Upper lobe of left lung (tissue), 6 donors: ENCODE measurements at regions not wholly inside any gene's neighbourhood (a gene's known extent, or its start where the extent isn't known, plus 50 kb on each side); places are given as distances from the start of the nearest gene placed in this dataset.

Experiments
- ATAC-seq, 2 donors: fragments of 200-7000 bp; cut with Tn5 transposase; one replicate each; pipeline ENCODE4 v1.9.1; 2022; ENCODE audit warnings: mild to moderate bottlenecking in 2 of 2, moderate library complexity in 2 of 2; ENCODE audit not compliant: low FRiP score in 2 of 2
- DNase-seq, 2 donors: peaks; one replicate each; pipeline ENCODE4 v3.0.0-alpha.2; 2019 to 2020
- H3K27ac ChIP-seq, 4 donors: fragments of 200-600 bp; sonication (generic); one replicate each; pipeline ENCODE4 v1.5.1; 2016 to 2019
- H3K27me3 ChIP-seq, 4 donors: fragments of 200-600 bp; sonication (generic); one replicate each; pipeline ENCODE4 v1.5.1; 2017 to 2019
- H3K36me3 ChIP-seq, 4 donors: fragments of 200-600 bp; sonication (generic); one replicate each; pipeline ENCODE4 v1.5.1; 2016 to 2019
- H3K4me1 ChIP-seq, 4 donors: fragments of 200-600 bp; sonication (generic); one replicate each; pipeline ENCODE4 v1.5.1; 2018 to 2019
- H3K4me3 ChIP-seq, 4 donors: fragments of 200-600 bp; sonication (generic); one replicate each; pipeline ENCODE4 v1.5.1; 2017 to 2019; ENCODE audit warnings: mild to moderate bottlenecking in 2 of 4, moderate library complexity in 1 of 4
- H3K9me3 ChIP-seq, 4 donors: fragments of 200-600 bp; sonication (generic); one replicate each; pipeline ENCODE4 v1.5.1; 2018 to 2019
- EP300 ChIP-seq, 4 donors: sonication (generic); formaldehyde crosslinking; IDR thresholded peaks; one replicate each; pipeline ENCODE4 v1.5.1; 2017; ENCODE audit warnings: antibody characterized with exemption in 4 of 4, control low read depth in 2 of 4
- POLR2A ChIP-seq, 4 donors: fragments of 450-650 bp; IDR thresholded peaks; one replicate each; pipeline ENCODE4 v1.5.1; 2016 to 2017; ENCODE audit warnings: antibody characterized with exemption in 4 of 4, mild to moderate bottlenecking in 2 of 4
- POLR2AphosphoS5 ChIP-seq, 2 donors: sonication (generic); formaldehyde crosslinking; IDR thresholded peaks; one replicate each; pipeline ENCODE4 v1.5.1; 2017; ENCODE audit warnings: antibody characterized with exemption in 2 of 2
- WGBS, 2 donors: methylation state at CpG; one replicate each; pipeline ENCODE4 v1.1.5; 2017 to 2018; 5-methylcytosine and 5-hydroxymethylcytosine counted together
- TF ChIP-seq, protein P1 (sequence below), 6 experiments: fragments of 450-650 bp in 4 of 6; fragments of 200-600 bp in 2 of 6; sonication (generic) in 2 of 6; IDR thresholded peaks; one replicate each; pipeline ENCODE4 v1.5.1; 2016 to 2019; ENCODE audit warnings: antibody characterized with exemption in 6 of 6
- donor health status: DM: no; HTN: no; CAD: no; lungs with moderate emphysema.
- donor health status: DM: no; HTN: yes; CAD: no; lungs with severe emphysema.

DNA sequence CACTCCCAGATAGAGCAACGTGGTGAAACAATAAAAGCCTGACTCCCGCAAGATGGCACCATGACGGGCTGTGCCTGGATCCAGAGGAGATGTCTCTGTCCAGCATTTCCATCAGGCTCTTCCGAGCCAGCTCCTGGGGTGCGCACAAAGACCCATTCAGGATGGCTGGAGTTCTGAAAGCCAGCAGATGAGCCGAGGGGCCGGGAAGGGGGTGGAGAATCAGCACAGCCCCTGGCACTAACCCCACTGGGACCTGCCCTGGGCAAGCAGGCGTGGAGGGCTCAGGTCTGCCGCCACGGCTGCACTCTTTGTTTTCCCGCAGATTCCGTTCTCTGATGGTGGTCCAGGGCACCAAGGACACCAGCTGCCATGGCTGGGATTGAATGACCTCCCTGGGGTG is 97.2 kb upstream of the BLID start:
- H3K27me3 ChIP-seq: no peaks in the 10 kb centered on the region
- H3K36me3 ChIP-seq: no peaks in the 10 kb centered on the region
- H3K4me1 ChIP-seq: peaks cover 0 to 27% (median 14%) of the 10 kb centered on the region in 4 donors
- TF ChIP-seq, protein P1, sequence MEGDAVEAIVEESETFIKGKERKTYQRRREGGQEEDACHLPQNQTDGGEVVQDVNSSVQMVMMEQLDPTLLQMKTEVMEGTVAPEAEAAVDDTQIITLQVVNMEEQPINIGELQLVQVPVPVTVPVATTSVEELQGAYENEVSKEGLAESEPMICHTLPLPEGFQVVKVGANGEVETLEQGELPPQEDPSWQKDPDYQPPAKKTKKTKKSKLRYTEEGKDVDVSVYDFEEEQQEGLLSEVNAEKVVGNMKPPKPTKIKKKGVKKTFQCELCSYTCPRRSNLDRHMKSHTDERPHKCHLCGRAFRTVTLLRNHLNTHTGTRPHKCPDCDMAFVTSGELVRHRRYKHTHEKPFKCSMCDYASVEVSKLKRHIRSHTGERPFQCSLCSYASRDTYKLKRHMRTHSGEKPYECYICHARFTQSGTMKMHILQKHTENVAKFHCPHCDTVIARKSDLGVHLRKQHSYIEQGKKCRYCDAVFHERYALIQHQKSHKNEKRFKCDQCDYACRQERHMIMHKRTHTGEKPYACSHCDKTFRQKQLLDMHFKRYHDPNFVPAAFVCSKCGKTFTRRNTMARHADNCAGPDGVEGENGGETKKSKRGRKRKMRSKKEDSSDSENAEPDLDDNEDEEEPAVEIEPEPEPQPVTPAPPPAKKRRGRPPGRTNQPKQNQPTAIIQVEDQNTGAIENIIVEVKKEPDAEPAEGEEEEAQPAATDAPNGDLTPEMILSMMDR (IDR thresholded peaks at IDR 0.05): no peak
- no peak for TF ChIP-seq EP300 (IDR thresholded peaks at IDR 0.05)
- no peak for TF ChIP-seq POLR2AphosphoS5 (IDR thresholded peaks at IDR 0.05)
- TF ChIP-seq POLR2A (IDR thresholded peaks at IDR 0.05): no peak
- H3K4me3 ChIP-seq: no peak overlapping the region
- peak in 1 of 2 donors; percentile 38 for DNase-seq
- H3K27ac ChIP-seq: no peak overlapping the region
- H3K9me3 ChIP-seq: no peaks in the 10 kb centered on the region
- no peak for ATAC-seq
- 88 to 91% methylated on average over 5 to 12 of the region's 12 CpGs for WGBS, 2 donors

DNA sequence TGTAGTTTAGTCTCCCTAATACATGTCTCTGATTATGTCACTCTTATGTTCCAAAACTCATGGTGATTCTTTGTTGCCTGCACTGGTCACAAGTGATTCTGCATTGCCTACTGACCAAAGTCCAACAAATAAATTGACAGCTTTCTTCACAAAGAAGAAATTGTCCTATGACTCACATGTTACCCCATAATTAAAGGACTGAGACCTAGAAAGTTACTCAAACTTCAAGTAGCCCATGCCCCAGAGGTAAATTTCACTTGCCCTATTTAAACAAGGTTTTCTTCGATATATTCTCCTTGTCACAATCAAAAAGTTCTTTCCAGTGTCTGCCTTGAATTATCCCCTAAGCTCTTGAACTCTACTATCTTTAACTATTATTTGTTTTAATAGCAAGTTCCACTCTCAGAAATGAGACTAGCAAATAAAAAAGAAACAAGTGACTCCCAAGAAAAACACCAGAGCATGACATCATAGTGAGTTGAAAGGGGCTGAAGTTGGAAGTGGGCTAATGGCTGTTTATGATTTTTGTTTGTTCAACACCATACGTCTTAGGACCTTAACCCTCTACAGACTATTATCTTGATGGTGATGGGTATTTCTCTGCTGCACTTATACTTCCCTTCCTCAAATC is 94.5 kb upstream of the BLID start:
- H3K9me3 ChIP-seq: no peaks in the 10 kb centered on the region
- no peaks in the 10 kb centered on the region for H3K27me3 ChIP-seq
- H3K36me3 ChIP-seq: no peaks in the 10 kb centered on the region
- peaks cover 0 to 37% (median 22%) of the 10 kb centered on the region in 4 donors for H3K4me1 ChIP-seq
- ATAC-seq: peak in 1 of 2 donors; percentile 19
- TF ChIP-seq POLR2A (IDR thresholded peaks at IDR 0.05) (no peak), POLR2AphosphoS5 (IDR thresholded peaks at IDR 0.05) (no peak), EP300 (IDR thresholded peaks at IDR 0.05) (no peak)
- H3K27ac ChIP-seq: no peak overlapping the region
- WGBS, 2 donors: 58 to 67% methylated on average over 2 of the region's 2 CpGs
- H3K4me3 ChIP-seq: no peak overlapping the region
- DNase-seq: no peak

DNA sequence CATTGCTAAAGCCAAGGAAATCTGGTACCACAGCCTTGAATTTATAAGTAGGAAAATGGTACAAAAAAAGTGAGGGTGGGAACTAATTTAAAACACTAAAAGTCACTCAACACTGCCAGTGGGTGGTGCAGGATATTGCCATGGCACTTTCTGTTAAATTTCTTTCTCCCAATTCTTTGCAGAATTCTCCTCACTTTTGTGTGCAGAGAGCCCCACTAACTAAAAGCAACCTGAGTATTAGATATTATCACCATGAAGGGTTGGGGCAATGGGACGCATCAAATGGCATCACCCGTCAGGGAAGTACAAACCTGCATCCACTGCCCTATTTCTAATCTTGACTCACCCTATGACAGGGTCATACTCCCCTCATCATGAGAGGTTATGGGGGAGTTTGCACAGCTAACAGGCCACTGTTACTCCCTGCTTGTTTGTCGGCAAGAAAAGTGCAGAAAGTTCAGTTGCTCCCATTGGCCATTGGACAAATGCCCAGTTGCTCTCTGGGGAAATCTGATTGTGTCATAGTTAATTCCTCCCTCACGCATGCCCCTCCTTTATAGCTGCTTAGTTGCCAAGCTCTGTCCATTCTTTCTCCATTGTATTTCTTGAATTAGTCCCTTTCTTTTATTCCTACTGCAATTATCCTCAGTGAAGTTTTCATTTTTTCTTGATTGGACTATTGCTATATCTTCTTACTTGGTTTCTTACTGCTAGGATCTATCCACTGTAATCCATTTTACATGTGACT is 93.8 kb upstream of the BLID start:
- DNase-seq (peak in 1 of 2 donors; percentile 42), ATAC-seq (peak; percentile 37 to 67)
- Histone ChIP-seq H3K4me3 (no peak overlapping the region), H3K27ac (no peak overlapping the region), H3K27me3 (no peaks in the 10 kb centered on the region), H3K36me3 (no peaks in the 10 kb centered on the region), H3K9me3 (no peaks in the 10 kb centered on the region), H3K4me1 (peaks cover 0 to 31% (median 21%) of the 10 kb centered on the region in 4 donors)
- 55 to 57% methylated on average over 4 of the region's 4 CpGs for WGBS, 2 donors
- TF ChIP-seq POLR2AphosphoS5 (IDR thresholded peaks at IDR 0.05): no peak
- TF ChIP-seq, protein P1 (IDR thresholded peaks at IDR 0.05): no peak
- no peak for TF ChIP-seq POLR2A (IDR thresholded peaks at IDR 0.05)
- TF ChIP-seq EP300 (IDR thresholded peaks at IDR 0.05): no peak

- DNase-seq: no peak
- no peak for TF ChIP-seq POLR2AphosphoS5 (IDR thresholded peaks at IDR 0.05)
- TF ChIP-seq POLR2A (IDR thresholded peaks at IDR 0.05): no peak
- TF ChIP-seq EP300 (IDR thresholded peaks at IDR 0.05): no peak
- TF ChIP-seq, protein P1 (IDR thresholded peaks at IDR 0.05): no peak
- Histone ChIP-seq H3K4me1 (peaks cover under 1 to 31% (median 21%) of the 10 kb centered on the region in 4 donors), H3K9me3 (no peaks in the 10 kb centered on the region), H3K36me3 (no peaks in the 10 kb centered on the region), H3K27me3 (no peaks in the 10 kb centered on the region), H3K27ac (peak overlapping the region in 2 of 4 donors; percentile 2 to 44), H3K4me3 (no peak overlapping the region)
- WGBS, 2 donors: 60 to 72% methylated on average over 8 of the region's 8 CpGs
- ATAC-seq: no peak
Observed at GRCh38 chr11:122207921-122208764, 92.1 kb upstream of the BLID start.

- ATAC-seq (no peak), DNase-seq (no peak)
- peak overlapping the region in 3 of 4 donors; percentile 2 to 44 (median 17) for H3K27ac ChIP-seq
Observed at GRCh38 chr11:122207505-122207904, 91.5 kb upstream of the BLID start.

More at GRCh38 chr11:122207505-122207904, 91.5 kb upstream of the BLID start:
- peaks cover 5 to 34% (median 26%) of the 10 kb centered on the region in 4 donors for H3K4me1 ChIP-seq
- no peak for TF ChIP-seq EP300 (IDR thresholded peaks at IDR 0.05)
- no peak for TF ChIP-seq POLR2A (IDR thresholded peaks at IDR 0.05)
- TF ChIP-seq POLR2AphosphoS5 (IDR thresholded peaks at IDR 0.05): no peak
- TF ChIP-seq, protein P1 (IDR thresholded peaks at IDR 0.05): no peak
- 48 to 49% methylated on average over 8 of the region's 8 CpGs for WGBS, 2 donors
- H3K27me3 ChIP-seq: no peaks in the 10 kb centered on the region
- H3K9me3 ChIP-seq: no peaks in the 10 kb centered on the region
- no peak overlapping the region for H3K4me3 ChIP-seq
- no peaks in the 10 kb centered on the region for H3K36me3 ChIP-seq
